Thymus (tissue), 11 donors: ENCODE measurements at regions not wholly inside any gene's neighbourhood (a gene's known extent, or its start where the extent isn't known, plus 50 kb on each side); places are given as distances from the start of the nearest gene placed in this dataset.
A peak's percentile ranks its signal among the peaks of the same experiment; 100 is the strongest.

ENCODE experiments used
- DNase-seq, 9 donors: peaks; one replicate each; pipeline ENCODE4 v3.0.0-alpha.2; 2013; ENCODE audit warnings: low spot score in 9 of 9, low read depth in 6 of 9, missing footprints in 1 of 9
- H3K27ac ChIP-seq, 2 donors: one replicate each; pipeline ENCODE4 v1.5.1; 2013; ENCODE audit warnings: control low read depth in 1 of 2, low read depth in 1 of 2, low read length in 1 of 2, mild to moderate bottlenecking in 1 of 2, moderate library complexity in 1 of 2
- H3K27me3 ChIP-seq, 2 donors: one replicate each; pipeline ENCODE4 v1.5.1; 2013; ENCODE audit warnings: low read length in 1 of 2; ENCODE audit not compliant: control insufficient read depth in 2 of 2, insufficient read depth in 1 of 2
- H3K36me3 ChIP-seq, 2 donors: one replicate each; pipeline ENCODE4 v1.5.1; 2013; ENCODE audit warnings: low read length in 1 of 2, mild to moderate bottlenecking in 1 of 2, moderate library complexity in 1 of 2; ENCODE audit not compliant: control insufficient read depth in 2 of 2, insufficient read depth in 2 of 2
- H3K4me1 ChIP-seq, 2 donors: one replicate each; pipeline ENCODE4 v1.5.1; 2013; ENCODE audit warnings: low read length in 2 of 2; ENCODE audit not compliant: control insufficient read depth in 2 of 2, insufficient read depth in 2 of 2
- H3K4me3 ChIP-seq, 2 donors: one replicate each; pipeline ENCODE4 v1.5.1; 2013; ENCODE audit warnings: low read length in 2 of 2, control low read depth in 1 of 2, mild to moderate bottlenecking in 1 of 2
- H3K9me3 ChIP-seq, 2 donors: one replicate each; pipeline ENCODE4 v1.5.1; 2013; ENCODE audit warnings: low read length in 1 of 2, mild to moderate bottlenecking in 1 of 2; ENCODE audit not compliant: control insufficient read depth in 2 of 2, insufficient read depth in 1 of 2
- WGBS: extraction: QIAGEN DNeasy Blood & Tissue Kit; methylation state at CpG from one replicate; pipeline ENCODE4 v1.1.7; 2013; 5-methylcytosine and 5-hydroxymethylcytosine counted together
- donor health status: healthy.

DNA sequence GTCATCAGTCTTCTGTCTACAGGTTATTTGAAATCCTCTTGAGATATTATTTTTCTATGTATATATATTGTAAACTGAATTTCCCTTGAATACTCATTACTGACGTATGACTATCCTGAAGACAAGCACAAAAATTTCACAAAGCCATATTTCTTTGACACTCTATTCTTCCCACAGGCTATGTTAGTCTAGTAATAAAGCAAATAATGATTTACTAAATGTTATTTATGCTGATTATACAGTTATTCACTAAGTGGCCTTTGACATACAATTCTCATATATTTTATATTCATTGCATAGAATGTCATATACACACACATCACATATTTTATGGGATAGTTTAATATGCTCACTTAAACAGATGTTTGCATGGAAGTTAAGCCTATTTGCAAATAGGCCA is 793.0 kb upstream of the GRAMD2B start:
- DNase-seq = no peak
- H3K4me3 ChIP-seq = no peak overlapping the region
- H3K9me3 ChIP-seq = no peaks in the 10 kb centered on the region
- 93% methylated on average over 1 of the region's 1 CpG for WGBS
- H3K27me3 ChIP-seq = no peaks in the 10 kb centered on the region
- H3K4me1 ChIP-seq = no peaks in the 10 kb centered on the region
- H3K36me3 ChIP-seq = no peaks in the 10 kb centered on the region
- no peak overlapping the region for H3K27ac ChIP-seq

- Histone ChIP-seq H3K4me1 (no peaks in the 10 kb centered on the region), H3K36me3 (no peaks in the 10 kb centered on the region), H3K27me3 (no peaks in the 10 kb centered on the region), H3K4me3 (no peak overlapping the region), H3K27ac (no peak overlapping the region), H3K9me3 (no peaks in the 10 kb centered on the region)
- 98% methylated on average over 1 of the region's 1 CpG for WGBS
- DNase-seq = no peak
Observed at GRCh38 chr5:125633523-125633922, 789.7 kb upstream of the GRAMD2B start.

DNA sequence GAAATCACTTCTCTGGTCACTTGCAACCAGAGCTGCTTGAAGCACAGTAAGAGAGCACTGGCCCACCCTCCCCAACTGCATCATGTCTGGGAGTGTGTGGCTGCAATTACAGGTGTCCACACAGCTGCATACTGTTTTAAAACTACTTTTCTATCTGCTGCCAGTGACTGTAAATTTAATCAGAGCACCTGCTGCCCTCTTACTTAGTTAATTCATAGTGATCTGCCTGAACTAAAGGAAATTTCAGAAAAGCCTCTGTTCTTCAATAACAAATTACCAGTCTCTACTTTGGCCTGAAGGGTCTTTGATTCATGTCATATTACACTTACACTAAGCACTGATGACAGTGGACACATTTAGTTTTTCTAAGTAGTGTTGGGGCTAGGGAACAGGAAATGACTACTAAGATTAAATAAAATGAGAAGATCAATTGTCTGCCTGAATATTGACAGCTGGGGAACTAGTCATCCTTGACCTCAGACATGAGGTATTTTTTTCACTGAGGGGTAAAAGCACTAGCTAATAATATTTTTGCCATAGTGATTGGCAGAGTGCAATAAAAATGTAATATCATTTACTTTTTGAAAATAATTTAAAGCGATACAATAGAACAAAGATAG is 788.9 kb upstream of the GRAMD2B start:
- WGBS = 99% methylated on average over 1 of the region's 1 CpG
- no peaks in the 10 kb centered on the region for H3K9me3 ChIP-seq
- H3K4me3 ChIP-seq = no peak overlapping the region
- no peak for DNase-seq
- no peak overlapping the region for H3K27ac ChIP-seq
- H3K36me3 ChIP-seq = no peaks in the 10 kb centered on the region
- H3K27me3 ChIP-seq = no peaks in the 10 kb centered on the region
- no peaks in the 10 kb centered on the region for H3K4me1 ChIP-seq

GRCh38 chr5:125639858-125640257 is 783.4 kb upstream of the GRAMD2B start:
- Histone ChIP-seq H3K36me3 (no peaks in the 10 kb centered on the region), H3K27me3 (no peaks in the 10 kb centered on the region), H3K4me1 (no peaks in the 10 kb centered on the region), H3K4me3 (no peak overlapping the region), H3K27ac (no peak overlapping the region), H3K9me3 (no peaks in the 10 kb centered on the region)
- 74% methylated on average over 2 of the region's 2 CpGs for WGBS
- peak in 1 of 9 donors; percentile 19 for DNase-seq

- DNase-seq = no peak
- Histone ChIP-seq H3K9me3 (no peaks in the 10 kb centered on the region), H3K27me3 (no peaks in the 10 kb centered on the region), H3K4me1 (no peaks in the 10 kb centered on the region), H3K4me3 (no peak overlapping the region), H3K36me3 (no peaks in the 10 kb centered on the region), H3K27ac (no peak overlapping the region)
- WGBS = 96% methylated on average over 2 of the region's 2 CpGs
Observed at GRCh38 chr5:125652761-125653160, 770.4 kb upstream of the GRAMD2B start.

DNA sequence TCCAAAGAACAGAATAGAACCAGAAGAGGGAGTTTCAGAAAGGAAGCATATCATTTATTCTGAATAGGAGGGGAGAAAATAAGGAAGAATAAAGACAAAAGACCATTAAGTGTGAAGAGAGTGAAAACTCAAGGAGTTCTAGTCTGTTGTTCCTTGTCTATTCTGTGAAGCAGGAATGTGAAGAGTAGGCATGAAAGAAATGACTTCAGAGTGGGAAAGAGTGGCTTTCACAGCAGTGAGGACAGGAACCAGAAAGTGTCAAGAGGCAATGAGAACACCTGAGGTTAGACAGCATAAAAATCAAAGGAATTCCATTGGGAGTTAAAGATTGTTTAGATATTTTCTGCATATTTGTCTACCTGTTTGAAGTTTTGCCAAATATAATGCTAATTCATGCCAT is 768.8 kb upstream of the GRAMD2B start:
- Histone ChIP-seq H3K9me3 (no peaks in the 10 kb centered on the region), H3K36me3 (no peaks in the 10 kb centered on the region), H3K27me3 (no peaks in the 10 kb centered on the region), H3K4me3 (no peak overlapping the region), H3K4me1 (no peaks in the 10 kb centered on the region), H3K27ac (no peak overlapping the region)
- no peak for DNase-seq

GRCh38 chr5:125655156-125655555 is 768.1 kb upstream of the GRAMD2B start:
- DNase-seq = no peak

GRCh38 chr5:125657936-125658335 is 765.3 kb upstream of the GRAMD2B start:
- H3K27ac ChIP-seq = no peak overlapping the region
- no peaks in the 10 kb centered on the region for H3K9me3 ChIP-seq
- no peak overlapping the region for H3K4me3 ChIP-seq
- H3K27me3 ChIP-seq = no peaks in the 10 kb centered on the region
- DNase-seq = no peak
- 93% methylated on average over 2 of the region's 2 CpGs for WGBS
- H3K4me1 ChIP-seq = no peaks in the 10 kb centered on the region
- no peaks in the 10 kb centered on the region for H3K36me3 ChIP-seq

More at GRCh38 chr5:125655156-125655555, 768.1 kb upstream of the GRAMD2B start:
- H3K9me3 ChIP-seq = no peaks in the 10 kb centered on the region
- no peaks in the 10 kb centered on the region for H3K4me1 ChIP-seq
- no peak overlapping the region for H3K4me3 ChIP-seq
- no peaks in the 10 kb centered on the region for H3K27me3 ChIP-seq
- H3K36me3 ChIP-seq = no peaks in the 10 kb centered on the region
- H3K27ac ChIP-seq = no peak overlapping the region

DNA sequence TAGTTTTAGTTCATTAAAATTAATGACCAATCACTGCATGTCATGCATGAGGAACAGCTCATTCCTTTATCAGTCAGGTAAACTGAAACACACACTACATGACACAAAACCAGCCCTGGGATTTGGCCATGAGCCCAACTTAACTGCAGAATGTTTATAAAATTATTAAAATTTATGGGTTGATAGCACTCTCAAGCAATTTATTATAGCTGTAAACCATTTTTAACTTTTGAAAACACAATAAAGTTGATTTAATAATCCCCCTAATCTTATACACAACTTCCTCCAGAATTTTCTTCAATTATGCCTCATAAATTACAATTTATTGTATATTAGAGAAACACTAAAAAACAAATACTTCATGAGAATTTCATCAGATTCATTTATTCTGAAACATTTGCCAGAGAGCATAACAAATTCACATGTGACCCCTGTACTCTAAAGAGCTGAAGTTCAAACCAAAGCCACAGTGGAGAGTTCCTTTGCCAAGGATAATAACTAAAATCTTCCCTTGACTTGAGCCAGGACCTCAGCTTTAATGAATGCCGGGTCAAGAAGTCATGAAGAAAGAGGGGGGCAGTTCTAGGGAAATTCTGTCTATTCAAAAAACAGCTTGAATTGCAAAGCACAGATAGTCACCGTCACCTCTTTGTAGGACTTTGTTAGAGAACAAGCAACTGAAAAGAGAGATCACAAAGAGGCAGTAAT is 763.7 kb upstream of the GRAMD2B start:
- no peaks in the 10 kb centered on the region for H3K36me3 ChIP-seq
- no peak overlapping the region for H3K4me3 ChIP-seq
- no peaks in the 10 kb centered on the region for H3K9me3 ChIP-seq
- H3K27ac ChIP-seq = no peak overlapping the region
- 92% methylated on average over 2 of the region's 2 CpGs for WGBS
- no peak for DNase-seq
- no peaks in the 10 kb centered on the region for H3K27me3 ChIP-seq
- H3K4me1 ChIP-seq = no peaks in the 10 kb centered on the region
